ENCODE measurements at regions not wholly inside any gene's neighbourhood (a gene's known extent, or its start where the extent isn't known, plus 50 kb on each side); places are given as distances from the start of the nearest gene placed in this dataset.

- H3K9me3 ChIP-seq: no peaks in the 10 kb centered on the region
- H3K4me3 ChIP-seq: no peak overlapping the region
- no peak overlapping the region for H3K27ac ChIP-seq
- intact Hi-C loops (cut with DNase I; ENCODE audit: low total_unique reads) (no loop called here), in situ Hi-C loops (cut with MboI; ENCODE audit: low sequenced_read_pairs in 4 of 4) (no loop called here)
- H3K27me3 ChIP-seq: no peaks in the 10 kb centered on the region
- DNase-seq: no peak
- no peaks in the 10 kb centered on the region for H3K36me3 ChIP-seq
- TF ChIP-seq POLR2A (IDR thresholded peaks at IDR 0.05) (no peak), CTCF (IDR thresholded peaks at IDR 0.05 in 4 of 5, conservative IDR thresholded peaks at IDR 0.05 in 1 of 5) (no peak)
- H3K4me1 ChIP-seq: no peaks in the 10 kb centered on the region
- ATAC-seq: no peak
These were observed 360.3 kb downstream of the FIGN start for GRCh38 chr2:163375472-163375871.

- H3K4me1 ChIP-seq: no peaks in the 10 kb centered on the region
- no peaks in the 10 kb centered on the region for H3K36me3 ChIP-seq
- in situ Hi-C loops (cut with MboI; ENCODE audit: low sequenced_read_pairs in 4 of 4) (no loop called here), intact Hi-C loops (cut with DNase I; ENCODE audit: low total_unique reads) (no loop called here)
- no peak overlapping the region for H3K27ac ChIP-seq
- H3K9me3 ChIP-seq: no peaks in the 10 kb centered on the region
- ATAC-seq (no peak), DNase-seq (no peak)
- no peaks in the 10 kb centered on the region for H3K27me3 ChIP-seq
- no peak overlapping the region for H3K4me3 ChIP-seq
- no peak for TF ChIP-seq POLR2A (IDR thresholded peaks at IDR 0.05)
- no peak for TF ChIP-seq CTCF (IDR thresholded peaks at IDR 0.05 in 4 of 5, conservative IDR thresholded peaks at IDR 0.05 in 1 of 5)
These were observed 360.7 kb downstream of the FIGN start for GRCh38 chr2:163375070-163375469.

GRCh38 chr2:163374282-163374681, 361.5 kb downstream of the FIGN start:
- DNase-seq: no peak
- H3K4me3 ChIP-seq: no peak overlapping the region
- TF ChIP-seq POLR2A (IDR thresholded peaks at IDR 0.05) (no peak), CTCF (IDR thresholded peaks at IDR 0.05 in 4 of 5, conservative IDR thresholded peaks at IDR 0.05 in 1 of 5) (no peak)
- no peaks in the 10 kb centered on the region for H3K36me3 ChIP-seq
- intact Hi-C loops (cut with DNase I; ENCODE audit: low total_unique reads): no loop called here
- in situ Hi-C loops (cut with MboI; ENCODE audit: low sequenced_read_pairs in 4 of 4): no loop called here
- no peak for ATAC-seq
- no peak overlapping the region for H3K27ac ChIP-seq
- H3K27me3 ChIP-seq: no peaks in the 10 kb centered on the region
- no peaks in the 10 kb centered on the region for H3K9me3 ChIP-seq
- no peaks in the 10 kb centered on the region for H3K4me1 ChIP-seq

GRCh38 chr2:163373496-163373895, 362.3 kb downstream of the FIGN start:
- intact Hi-C loops (cut with DNase I; ENCODE audit: low total_unique reads): no loop called here
- Histone ChIP-seq H3K4me1 (no peaks in the 10 kb centered on the region), H3K9me3 (no peaks in the 10 kb centered on the region), H3K36me3 (no peaks in the 10 kb centered on the region), H3K4me3 (no peak overlapping the region), H3K27ac (no peak overlapping the region), H3K27me3 (no peaks in the 10 kb centered on the region)
- DNase-seq: no peak
- in situ Hi-C loops (cut with MboI; ENCODE audit: low sequenced_read_pairs in 4 of 4): no loop called here
- ATAC-seq: no peak
- TF ChIP-seq CTCF (IDR thresholded peaks at IDR 0.05 in 4 of 5, conservative IDR thresholded peaks at IDR 0.05 in 1 of 5): no peak
- TF ChIP-seq POLR2A (IDR thresholded peaks at IDR 0.05): no peak

GRCh38 chr2:163370169-163370886, 365.5 kb downstream of the FIGN start:
- Histone ChIP-seq H3K4me3 (no peak overlapping the region), H3K27ac (no peak overlapping the region), H3K4me1 (no peaks in the 10 kb centered on the region), H3K36me3 (no peaks in the 10 kb centered on the region), H3K9me3 (no peaks in the 10 kb centered on the region), H3K27me3 (no peaks in the 10 kb centered on the region)
- in situ Hi-C loops (cut with MboI; ENCODE audit: low sequenced_read_pairs in 4 of 4) (no loop called here), intact Hi-C loops (cut with DNase I; ENCODE audit: low total_unique reads) (no loop called here)
- ATAC-seq (no peak), DNase-seq (no peak)
- TF ChIP-seq CTCF (IDR thresholded peaks at IDR 0.05 in 4 of 5, conservative IDR thresholded peaks at IDR 0.05 in 1 of 5) (no peak), POLR2A (IDR thresholded peaks at IDR 0.05) (no peak)
